NCI-H460 (cell line): ENCODE measurements at regions not wholly inside any gene's neighbourhood (a gene's known extent, or its start where the extent isn't known, plus 50 kb on each side); places are given as distances from the start of the nearest gene placed in this dataset.
A peak's percentile ranks its signal among the peaks of the same experiment; 100 is the strongest.

Experiments used
- DNase-seq: peaks from one replicate; pipeline ENCODE4 v3.0.0-alpha.2; 2016; ENCODE audit warnings: low read depth; ENCODE audit errors: extremely low read depth

GRCh38 chr11:32200136-32200847 lies 109.4 kb downstream of the RCN1 start:
- DNase-seq, result no peak

- DNase-seq, result no peak
Measured at GRCh38 chr11:32204751-32205150, 113.9 kb downstream of the RCN1 start.

- no peak for DNase-seq
Measured at GRCh38 chr11:32210556-32210955, 119.7 kb downstream of the RCN1 start.

- DNase-seq, result no peak
Measured at GRCh38 chr11:32213223-32213622, 122.3 kb downstream of the RCN1 start.

GRCh38 chr11:32215157-32215556 lies 124.3 kb downstream of the RCN1 start:
- DNase-seq, result no peak

GRCh38 chr11:32216749-32217148 lies 125.9 kb downstream of the RCN1 start:
- no peak for DNase-seq

- no peak for DNase-seq
Measured at GRCh38 chr11:32219320-32219719, 128.4 kb downstream of the RCN1 start.

GRCh38 chr11:32221476-32222032 lies 130.7 kb downstream of the RCN1 start:
- no peak for DNase-seq

GRCh38 chr11:32224580-32224979 lies 133.7 kb downstream of the RCN1 start:
- no peak for DNase-seq

GRCh38 chr11:32225571-32226285 lies 134.9 kb downstream of the RCN1 start:
- DNase-seq, result no peak

- no peak for DNase-seq
Measured at GRCh38 chr11:32226480-32226879, 135.6 kb downstream of the RCN1 start.

- no peak for DNase-seq
Measured at GRCh38 chr11:32229576-32230240, 138.8 kb downstream of the RCN1 start.

- peak; percentile 23 for DNase-seq
Measured at GRCh38 chr11:32231909-32232493, 141.1 kb downstream of the RCN1 start.

GRCh38 chr11:32232516-32232915 lies 141.6 kb downstream of the RCN1 start:
- DNase-seq, result no peak

GRCh38 chr11:32233276-32233675 lies 142.4 kb downstream of the RCN1 start:
- DNase-seq, result no peak

- no peak for DNase-seq
Measured at GRCh38 chr11:32233928-32234327, 143.1 kb downstream of the RCN1 start.

GRCh38 chr11:32244453-32244852 lies 153.6 kb downstream of the RCN1 start:
- no peak for DNase-seq

GRCh38 chr11:32253706-32254105 lies 162.8 kb downstream of the RCN1 start:
- no peak for DNase-seq

GRCh38 chr11:32255841-32256240 lies 165.0 kb downstream of the RCN1 start:
- no peak for DNase-seq

GRCh38 chr11:32256466-32256865 lies 165.6 kb downstream of the RCN1 start:
- DNase-seq, result no peak

- no peak for DNase-seq
Measured at GRCh38 chr11:32259641-32260081, 168.8 kb downstream of the RCN1 start.
